HG03175 (cell line): ENCODE measurements at regions not wholly inside any gene's neighbourhood (a gene's known extent, or its start where the extent isn't known, plus 50 kb on each side); places are given as distances from the start of the nearest gene placed in this dataset.

ENCODE experiments used
- ATAC-seq: cut with Tn5 transposase; IDR thresholded peaks from one replicate; pipeline ENCODE4 v1.9.1; 2021; ENCODE audit warnings: mild to moderate bottlenecking, moderate library complexity; ENCODE audit not compliant: unreplicated experiment

- ATAC-seq: no peak
Measured at GRCh38 chr20:57928181-57928967, 218.6 kb upstream of the PMEPA1 start.

- ATAC-seq: no peak
Measured at GRCh38 chr20:57927376-57927775, 217.6 kb upstream of the PMEPA1 start.

DNA sequence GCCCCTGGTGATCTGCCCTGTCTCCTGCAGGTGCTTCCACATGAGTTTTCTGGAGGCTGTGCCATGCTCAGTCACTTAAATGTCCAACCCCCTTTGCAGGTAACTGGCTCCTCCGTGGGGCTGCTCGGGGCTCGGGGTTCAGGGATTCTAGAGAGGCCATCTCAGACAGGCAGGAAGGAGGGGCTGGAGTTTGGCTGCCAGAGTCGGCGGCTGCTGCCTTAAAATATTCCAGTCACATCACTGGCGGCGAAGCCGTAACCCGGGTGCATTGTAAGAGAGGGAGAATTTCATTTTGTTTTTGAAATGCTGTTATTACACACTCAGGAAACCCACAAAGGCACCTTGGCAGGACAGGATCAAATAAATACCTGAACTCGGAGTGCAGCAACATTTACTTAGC, 212.9 kb upstream of the PMEPA1 start:
- no peak for ATAC-seq

DNA sequence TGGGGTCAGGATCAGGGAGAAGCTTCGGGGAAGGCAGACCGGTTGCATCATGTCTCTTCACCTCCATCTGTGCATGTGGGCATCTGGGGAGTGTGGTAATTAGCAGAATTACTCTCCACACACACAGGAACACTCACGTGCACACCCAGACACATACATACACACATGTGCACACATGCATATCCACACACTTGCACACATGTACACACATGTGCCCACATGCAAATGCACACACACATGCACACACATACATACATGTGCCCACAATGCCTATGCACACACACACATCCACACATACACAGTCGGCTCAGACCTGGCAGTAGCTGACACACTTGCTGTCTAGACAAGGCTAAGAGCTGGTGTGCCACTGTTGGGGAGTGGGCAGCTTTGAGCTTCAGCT, 212.3 kb upstream of the PMEPA1 start:
- no peak for ATAC-seq

- ATAC-seq: no peak
Measured at GRCh38 chr20:57921676-57922075, 211.9 kb upstream of the PMEPA1 start.

- no peak for ATAC-seq
Measured at GRCh38 chr20:57920971-57921370, 211.2 kb upstream of the PMEPA1 start.

DNA sequence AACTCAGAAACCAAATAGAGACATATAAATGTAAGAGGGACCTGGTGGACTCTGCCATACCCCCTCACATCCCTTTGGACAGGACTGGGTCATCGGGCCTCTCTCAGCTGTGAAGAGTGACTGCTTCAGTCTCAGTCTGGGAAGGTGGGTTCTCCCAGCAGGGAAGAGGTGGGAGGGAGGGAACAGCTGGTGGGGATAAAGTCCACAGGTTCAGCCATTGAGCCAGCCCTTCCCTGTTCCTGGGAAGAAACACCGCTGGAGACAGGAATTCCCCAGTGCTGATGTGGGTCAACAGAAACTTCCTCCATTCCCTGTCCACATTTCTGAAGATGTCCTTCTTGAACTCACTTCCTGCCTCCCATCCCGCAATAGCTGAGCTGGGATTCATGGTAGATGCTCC, 209.2 kb upstream of the PMEPA1 start:
- ATAC-seq: no peak

DNA sequence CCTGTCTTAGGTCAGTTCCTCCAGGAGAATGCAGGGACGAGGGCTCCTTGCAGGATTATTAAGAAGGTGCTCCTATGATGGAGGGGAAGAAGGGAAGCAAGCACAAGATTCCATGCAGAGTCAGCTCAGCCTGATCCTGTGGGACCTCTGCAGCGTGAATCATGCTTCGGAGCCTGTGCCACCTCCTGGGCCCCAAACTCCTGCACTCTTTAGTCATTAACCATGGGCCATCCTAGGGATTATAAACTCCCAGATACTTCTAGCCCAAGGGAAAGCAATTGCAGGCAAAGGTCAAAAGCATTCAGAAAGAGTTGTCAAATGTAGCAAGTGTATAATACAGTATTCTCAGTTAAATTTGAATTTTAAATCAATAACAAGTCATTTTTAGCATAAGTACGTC, 208.7 kb upstream of the PMEPA1 start:
- no peak for ATAC-seq

DNA sequence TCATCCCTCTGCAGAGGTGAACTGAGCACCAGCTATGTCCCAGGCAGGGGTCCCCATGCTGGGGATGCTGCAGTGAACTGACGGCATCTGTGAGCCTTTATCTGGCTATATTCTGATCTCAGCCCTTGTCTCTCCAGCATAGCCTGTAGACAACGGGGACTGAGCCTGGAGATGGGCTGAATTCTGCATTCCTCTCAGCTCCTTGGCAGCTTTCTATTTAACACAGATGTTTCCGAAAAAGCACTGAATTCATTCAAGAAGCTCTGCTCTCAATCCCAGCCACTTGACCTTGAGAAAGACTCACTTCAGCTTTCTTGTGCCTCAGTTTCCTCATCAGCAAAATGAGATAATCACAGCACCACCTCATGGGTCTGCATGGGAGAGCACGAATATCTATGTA, 204.4 kb upstream of the PMEPA1 start:
- no peak for ATAC-seq

DNA sequence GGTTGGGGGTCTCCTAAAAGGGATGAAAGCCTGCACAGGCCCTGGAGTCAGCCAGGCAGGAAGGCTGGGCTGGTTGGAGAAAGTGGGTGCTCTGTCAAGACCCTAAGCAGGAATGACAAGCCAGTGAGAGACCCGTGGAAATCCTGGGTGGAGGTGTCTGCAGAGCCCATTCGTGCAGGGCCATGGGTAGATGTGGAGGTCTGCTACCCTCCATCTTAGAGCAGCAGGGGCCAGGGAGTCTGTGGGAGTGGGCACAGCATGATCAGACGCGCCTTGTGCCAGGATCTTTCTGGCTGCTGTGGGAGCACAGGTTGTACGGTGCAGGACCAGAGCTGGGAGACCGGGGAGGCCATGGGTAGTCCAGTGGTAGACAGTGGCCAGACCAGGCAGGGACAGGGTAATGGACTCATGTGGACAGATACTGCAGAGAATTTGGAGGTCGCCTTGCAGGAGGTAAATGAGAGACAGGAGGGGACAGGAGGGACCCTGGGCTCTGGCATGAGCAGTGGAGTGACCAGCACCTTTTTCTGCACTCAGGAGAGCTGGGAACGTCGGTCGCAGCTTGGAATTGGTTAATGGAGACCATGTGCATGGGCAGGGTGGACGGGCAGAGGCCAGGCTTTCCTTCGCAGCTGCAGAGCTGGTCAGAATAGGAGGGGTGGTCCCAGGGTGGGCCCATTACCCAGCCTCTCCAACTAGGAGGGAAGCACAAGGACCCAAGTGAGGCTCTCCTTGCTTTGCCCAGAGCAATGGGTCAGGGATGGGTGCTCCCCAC, 203.5 kb upstream of the PMEPA1 start:
- no peak for ATAC-seq

DNA sequence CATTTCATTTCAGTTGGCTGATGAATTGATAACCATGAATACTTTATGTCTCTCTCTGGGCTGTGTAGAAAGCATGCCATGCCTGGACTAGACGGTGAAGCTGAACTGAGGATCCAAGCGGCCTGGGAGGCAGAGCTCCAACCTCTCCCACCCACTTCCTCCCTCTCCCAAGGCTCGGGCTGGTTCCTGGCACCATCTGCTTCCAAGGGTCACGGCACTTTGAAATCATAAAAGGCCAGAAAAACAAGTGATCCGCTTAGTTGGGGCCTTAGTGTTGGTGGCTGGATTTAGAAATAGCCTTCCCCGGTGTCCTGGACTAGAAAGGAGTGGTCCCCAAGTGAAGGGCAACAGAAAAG, 202.4 kb upstream of the PMEPA1 start:
- no peak for ATAC-seq

DNA sequence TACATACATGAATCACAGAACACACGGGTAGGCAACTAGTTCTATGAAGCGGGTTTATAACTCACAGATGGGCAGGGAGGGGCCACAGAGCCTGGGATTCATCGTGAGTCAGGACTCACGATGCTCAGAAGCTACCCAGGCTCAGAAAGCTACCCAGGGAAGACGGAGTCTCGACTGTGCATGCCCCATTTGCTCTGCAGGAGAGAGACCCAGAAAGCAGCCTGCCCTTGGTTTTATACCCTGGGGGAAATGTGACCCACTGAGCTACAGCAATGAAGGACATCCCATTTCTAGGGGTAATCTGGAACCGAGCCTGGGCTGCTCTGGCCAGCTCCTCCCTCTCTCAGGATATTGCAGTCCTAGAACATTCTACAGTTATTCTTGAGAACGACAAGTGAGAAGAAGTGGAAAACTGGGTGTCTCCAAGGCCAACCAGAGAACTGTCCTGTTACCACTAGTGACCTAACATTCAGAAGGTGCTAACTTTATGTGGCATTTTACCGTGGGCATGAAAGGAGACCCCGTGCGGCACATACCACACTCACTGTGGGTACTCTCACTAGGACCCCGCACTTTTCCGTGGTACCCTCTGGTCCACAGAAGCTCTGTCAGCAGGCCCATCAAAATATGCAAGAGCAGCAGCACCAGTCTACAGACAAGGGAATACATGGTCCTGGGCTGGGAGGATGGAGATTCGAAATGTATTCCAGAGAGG, 201.9 kb upstream of the PMEPA1 start:
- no peak for ATAC-seq

- ATAC-seq: no peak
Measured at GRCh38 chr20:57910716-57911115, 200.9 kb upstream of the PMEPA1 start.

DNA sequence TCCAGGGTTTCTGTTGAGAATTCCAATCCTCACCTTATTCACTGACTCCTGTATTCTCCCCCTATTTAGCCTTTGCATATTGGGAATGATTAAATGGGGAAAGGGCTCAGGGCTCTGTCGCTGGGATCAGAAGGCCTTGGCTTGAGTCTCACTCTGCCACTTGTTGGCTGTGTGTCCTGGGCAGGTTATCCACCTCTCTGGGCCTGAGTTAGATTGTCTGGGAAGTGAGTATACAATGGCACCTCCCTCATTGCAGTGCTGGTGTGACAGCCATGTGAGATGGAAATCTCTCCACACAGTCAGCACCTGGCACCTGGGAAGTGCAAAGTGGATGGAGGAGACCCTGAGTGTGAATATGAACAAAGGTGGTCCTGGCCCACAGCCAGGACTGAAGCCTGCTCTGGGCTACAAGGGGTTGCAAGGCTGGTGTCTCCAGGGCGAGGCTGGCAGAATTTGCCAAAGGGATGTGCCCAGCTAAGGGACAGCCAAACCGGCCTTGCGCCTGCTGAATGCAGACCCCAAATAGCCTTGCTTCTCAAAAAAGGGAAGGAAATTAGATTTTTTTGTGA, 200.0 kb upstream of the PMEPA1 start:
- ATAC-seq: no peak

- ATAC-seq: no peak
Measured at GRCh38 chr20:57908704-57909630, 199.2 kb upstream of the PMEPA1 start.

DNA sequence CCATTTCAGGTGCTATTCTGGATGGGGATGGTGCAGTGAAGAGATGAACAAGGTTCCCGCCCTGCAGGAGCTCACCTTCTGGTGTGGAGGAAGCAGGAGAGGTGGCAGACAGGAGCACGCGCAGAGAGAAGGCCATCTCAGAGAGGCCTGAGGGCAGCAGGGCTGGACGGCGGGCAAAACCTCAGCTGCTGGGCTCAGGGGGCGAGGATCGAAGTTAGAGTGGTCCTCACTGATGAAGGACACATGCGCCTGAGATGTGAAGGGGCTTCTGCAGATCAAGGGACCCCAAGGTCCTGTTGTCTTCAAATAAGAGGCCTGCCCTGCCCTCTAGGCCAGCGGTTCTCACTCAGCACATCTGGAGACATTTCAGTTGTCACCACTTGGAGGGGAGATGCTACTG, 198.4 kb upstream of the PMEPA1 start:
- no peak for ATAC-seq

DNA sequence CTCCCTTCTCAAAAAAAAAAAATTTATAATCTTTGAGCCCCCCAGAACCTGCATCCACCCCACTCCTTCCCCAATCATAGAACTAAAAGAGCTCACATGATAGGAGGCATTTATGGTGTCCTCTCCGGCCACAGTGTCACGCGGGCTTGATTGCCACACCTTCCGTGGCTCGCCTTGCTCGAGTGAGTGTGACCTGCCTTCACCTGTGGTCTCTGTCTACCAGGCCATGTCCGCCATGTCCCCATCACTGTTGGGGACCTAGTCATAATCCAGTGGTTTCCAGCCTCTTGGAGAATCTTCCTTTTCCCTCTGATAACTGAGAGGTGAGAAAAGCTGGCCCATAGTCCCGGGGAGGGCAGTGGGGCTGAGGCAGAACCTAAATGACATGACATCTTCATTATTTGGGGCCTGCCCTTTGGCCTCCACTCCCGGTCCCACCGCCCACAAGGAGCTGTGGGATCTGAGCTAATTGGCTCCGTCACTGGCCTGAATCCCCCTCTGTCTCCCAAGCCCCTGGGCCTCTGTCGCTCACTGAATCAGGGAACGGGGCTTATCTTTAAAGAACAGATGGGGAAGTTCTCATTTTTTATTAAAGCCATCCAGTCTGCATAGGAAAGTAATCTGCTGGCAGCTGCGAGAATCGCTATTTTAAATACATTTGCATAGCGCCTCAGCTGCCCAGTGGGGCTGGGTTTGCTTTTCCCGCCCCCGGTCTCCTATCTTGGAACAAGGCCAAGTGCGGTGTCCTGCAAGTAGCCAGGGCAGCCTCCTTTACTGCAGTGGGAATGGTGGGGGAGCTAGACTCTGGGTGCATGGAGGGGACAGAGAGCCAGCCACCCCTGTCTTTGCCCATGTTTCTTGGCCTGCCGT, 197.6 kb upstream of the PMEPA1 start:
- no peak for ATAC-seq

DNA sequence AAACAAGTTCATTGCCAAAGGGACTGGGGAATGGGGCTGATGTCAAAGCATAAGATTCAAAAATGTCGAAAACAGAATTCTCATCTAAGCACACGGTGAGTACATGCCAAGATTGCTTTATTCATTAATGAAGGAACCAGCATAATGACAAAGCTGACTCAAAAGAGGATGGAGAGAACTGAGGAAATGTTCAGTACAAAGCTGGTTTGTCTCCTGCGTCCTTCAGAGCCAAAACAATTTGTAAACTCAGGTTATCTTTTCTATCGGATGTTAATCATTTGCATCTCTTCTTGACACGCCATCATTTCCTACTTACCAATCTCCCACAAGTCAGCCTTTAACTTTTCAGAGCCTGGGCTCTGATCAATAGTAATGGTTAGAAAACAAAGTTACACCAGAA, 195.6 kb upstream of the PMEPA1 start:
- ATAC-seq: no peak

GRCh38 chr20:57904314-57905105, 194.7 kb upstream of the PMEPA1 start:
- ATAC-seq: no peak
